Tibial artery (tissue), 4 donors: ENCODE measurements at regions not wholly inside any gene's neighbourhood (a gene's known extent, or its start where the extent isn't known, plus 50 kb on each side); places are given as distances from the start of the nearest gene placed in this dataset.
"Not testable (repeated sequence)": the region's sequence is repeated elsewhere in the genome, so short reads cannot be mapped to it uniquely, and the experiment has no call there.

Experiments
- DNase-seq, 2 donors: peaks; one replicate each; pipeline ENCODE4 v3.0.0-alpha.2; 2019
- H3K27ac ChIP-seq, 2 donors: fragments of 200-600 bp; sonication (generic) in 1 of 2; 1 replicate in 1 of 2; 2 replicates in 1 of 2; pipeline ENCODE4 v1.5.1; 2018 to 2019; ENCODE audit warnings: mild to moderate bottlenecking in 1 of 2
- H3K27me3 ChIP-seq, 2 donors: fragments of 200-600 bp; sonication (generic) in 1 of 2; one replicate each; pipeline versions ENCODE4 v1.5.1 to v1.6.0; 2016 to 2019
- H3K36me3 ChIP-seq, 3 donors: fragments of 200-600 bp; sonication (generic) in 2 of 3; one replicate each; pipeline ENCODE4 v1.5.1; 2016 to 2019; ENCODE audit warnings: mild to moderate bottlenecking in 2 of 3
- H3K4me1 ChIP-seq, 4 donors: fragments of 200-600 bp; sonication (generic) in 2 of 4; 1 replicate in 3 of 4; 2 replicates in 1 of 4; pipeline ENCODE4 v1.5.1; 2016 to 2019
- H3K4me3 ChIP-seq, 2 donors: fragments of 200-600 bp; sonication (generic) in 1 of 2; 1 replicate in 1 of 2; 2 replicates in 1 of 2; pipeline ENCODE4 v1.5.1; 2018 to 2019; ENCODE audit warnings: mild to moderate bottlenecking in 2 of 2
- H3K9me3 ChIP-seq, 3 donors: fragments of 200-600 bp; sonication (generic) in 1 of 3; one replicate each; pipeline ENCODE4 v1.5.1; 2016 to 2019
- intact Hi-C: fragments of 100-400 bp; cut with DNase I; formaldehyde crosslinking; loops from one replicate; pipeline ENCODE4 v1.15.0; 2023; ENCODE audit warnings: low total_unique reads
- TF ChIP-seq, protein P1 (sequence below), 2 experiments: fragments of 200-600 bp in 1 of 2; fragments of 450-650 bp in 1 of 2; IDR thresholded peaks; one replicate each; pipeline ENCODE4 v1.5.1; 2017 to 2019; ENCODE audit warnings: antibody characterized with exemption in 2 of 2, mild to moderate bottlenecking in 1 of 2, moderate library complexity in 1 of 2

DNA sequence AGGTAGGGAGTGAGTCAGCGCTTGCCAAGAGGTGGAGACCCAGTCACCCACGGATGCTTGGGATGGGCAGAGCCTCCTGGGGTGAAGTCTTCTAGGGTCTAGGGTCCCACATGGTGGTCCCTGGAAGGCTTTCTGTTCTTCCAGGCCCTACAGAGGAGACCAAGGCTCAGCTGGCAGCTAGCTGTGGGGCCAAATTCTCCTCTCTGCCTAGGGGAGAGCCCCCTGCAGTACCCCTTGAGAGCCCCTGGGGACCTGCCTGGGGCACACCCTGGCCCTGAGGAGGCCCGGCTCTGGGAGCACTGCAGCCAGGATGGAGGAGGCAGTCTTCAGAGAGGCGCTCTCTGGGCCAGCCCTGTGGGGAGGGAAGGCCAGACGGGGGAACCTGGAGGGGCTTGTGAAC, 128.6 kb upstream of the SMURF2 start:
- H3K4me1 ChIP-seq, H3K27ac ChIP-seq, H3K4me3 ChIP-seq, intact Hi-C loops, H3K9me3 ChIP-seq: not testable (repeated sequence)
- peak in 1 of 2 donors; percentile 17 for DNase-seq
- H3K27me3 ChIP-seq: peaks cover 0 to 14% of the 10 kb centered on the region in 2 donors
- peaks cover 50 to 85% (median 72%) of the 10 kb centered on the region in 3 donors for H3K36me3 ChIP-seq

DNA sequence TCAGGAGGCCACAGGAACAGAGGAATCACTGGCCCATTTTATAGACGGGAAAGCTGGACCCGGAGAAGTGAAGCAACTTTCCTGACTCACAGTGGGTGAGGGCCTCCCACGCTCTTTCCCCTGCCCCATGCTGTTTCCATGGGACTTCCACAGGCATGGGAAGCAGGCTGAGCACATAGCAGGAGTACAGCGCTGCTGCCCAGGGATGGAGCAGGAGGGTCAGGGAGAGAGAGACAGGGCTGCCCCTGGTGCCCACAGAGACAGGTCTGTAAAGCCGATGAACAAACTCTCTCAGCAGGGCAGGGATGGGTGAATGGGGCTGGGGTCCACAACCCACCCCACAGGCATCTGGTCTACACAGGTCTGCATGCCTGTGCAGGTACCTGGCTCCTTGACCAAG, 128.1 kb upstream of the SMURF2 start:
- peak in 1 of 2 donors; percentile 38 for DNase-seq
- H3K27ac ChIP-seq, H3K4me3 ChIP-seq, H3K9me3 ChIP-seq, intact Hi-C loops, H3K4me1 ChIP-seq: not testable (repeated sequence)
- peaks cover 0 to 18% of the 10 kb centered on the region in 2 donors for H3K27me3 ChIP-seq
- peaks cover 52 to 90% (median 77%) of the 10 kb centered on the region in 3 donors for H3K36me3 ChIP-seq

DNA sequence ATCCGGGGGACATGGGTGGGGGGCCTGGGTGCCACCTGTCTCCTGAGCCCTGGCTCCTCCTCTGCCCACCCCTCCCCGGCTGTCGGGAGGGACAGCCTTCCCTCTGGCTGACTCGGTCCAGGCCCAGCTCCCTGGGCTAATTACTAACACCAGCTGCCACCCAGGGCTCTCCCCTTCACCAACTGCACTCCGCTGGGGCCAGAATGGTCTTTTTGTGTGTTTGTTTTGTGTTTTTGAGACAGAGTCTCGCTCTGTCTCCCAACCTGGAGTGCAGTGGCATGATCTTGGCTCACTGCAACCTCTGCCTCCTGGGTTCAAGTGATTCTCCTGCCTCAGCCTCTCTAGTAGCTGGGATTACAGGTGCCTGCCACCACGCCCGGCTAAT, 126.9 kb upstream of the SMURF2 start:
- intact Hi-C loops, H3K27ac ChIP-seq, H3K4me3 ChIP-seq, H3K4me1 ChIP-seq, H3K9me3 ChIP-seq, DNase-seq: not testable (repeated sequence)
- Histone ChIP-seq H3K36me3 (peaks cover 52 to 91% (median 84%) of the 10 kb centered on the region in 3 donors), H3K27me3 (peaks cover 0 to 27% of the 10 kb centered on the region in 2 donors)

GRCh38 chr17:64788286-64789060, 126.4 kb upstream of the SMURF2 start:
- Histone ChIP-seq H3K27ac (no peak overlapping the region), H3K36me3 (peaks cover 57 to 92% (median 86%) of the 10 kb centered on the region in 3 donors), H3K4me3 (no peak overlapping the region), H3K9me3 (no peaks in the 10 kb centered on the region), H3K27me3 (peaks cover 0 to 33% of the 10 kb centered on the region in 2 donors), H3K4me1 (no peaks in the 10 kb centered on the region)
- DNase-seq: peak in 1 of 2 donors; percentile 50
- intact Hi-C loops: no loop called here
- TF ChIP-seq, protein P1, sequence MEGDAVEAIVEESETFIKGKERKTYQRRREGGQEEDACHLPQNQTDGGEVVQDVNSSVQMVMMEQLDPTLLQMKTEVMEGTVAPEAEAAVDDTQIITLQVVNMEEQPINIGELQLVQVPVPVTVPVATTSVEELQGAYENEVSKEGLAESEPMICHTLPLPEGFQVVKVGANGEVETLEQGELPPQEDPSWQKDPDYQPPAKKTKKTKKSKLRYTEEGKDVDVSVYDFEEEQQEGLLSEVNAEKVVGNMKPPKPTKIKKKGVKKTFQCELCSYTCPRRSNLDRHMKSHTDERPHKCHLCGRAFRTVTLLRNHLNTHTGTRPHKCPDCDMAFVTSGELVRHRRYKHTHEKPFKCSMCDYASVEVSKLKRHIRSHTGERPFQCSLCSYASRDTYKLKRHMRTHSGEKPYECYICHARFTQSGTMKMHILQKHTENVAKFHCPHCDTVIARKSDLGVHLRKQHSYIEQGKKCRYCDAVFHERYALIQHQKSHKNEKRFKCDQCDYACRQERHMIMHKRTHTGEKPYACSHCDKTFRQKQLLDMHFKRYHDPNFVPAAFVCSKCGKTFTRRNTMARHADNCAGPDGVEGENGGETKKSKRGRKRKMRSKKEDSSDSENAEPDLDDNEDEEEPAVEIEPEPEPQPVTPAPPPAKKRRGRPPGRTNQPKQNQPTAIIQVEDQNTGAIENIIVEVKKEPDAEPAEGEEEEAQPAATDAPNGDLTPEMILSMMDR (IDR thresholded peaks at IDR 0.05): no peak

DNA sequence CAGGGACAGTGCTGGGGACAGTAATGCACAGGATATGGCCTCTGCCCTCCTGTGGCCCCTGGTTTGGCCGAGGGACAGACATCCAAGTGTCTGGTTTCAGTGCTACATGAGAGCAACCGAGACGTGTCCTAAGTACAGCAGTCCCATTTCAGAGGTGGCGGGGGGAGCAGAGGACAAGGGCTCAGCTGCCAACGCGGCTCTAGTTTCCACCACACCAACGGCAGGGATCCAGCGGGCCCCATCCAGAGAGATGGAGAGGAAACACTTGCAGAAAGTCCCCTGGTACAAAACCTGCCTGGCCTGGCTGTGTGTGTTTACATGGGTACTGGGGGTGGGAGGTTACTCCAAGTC, 125.8 kb upstream of the SMURF2 start:
- Histone ChIP-seq H3K36me3 (peaks cover 62 to 95% (median 89%) of the 10 kb centered on the region in 3 donors), H3K4me1 (no peaks in the 10 kb centered on the region), H3K9me3 (no peaks in the 10 kb centered on the region), H3K27me3 (peaks cover 0 to 39% of the 10 kb centered on the region in 2 donors), H3K27ac (no peak overlapping the region), H3K4me3 (no peak overlapping the region)
- intact Hi-C loops: no loop called here
- DNase-seq: peak in 1 of 2 donors; percentile 58
- TF ChIP-seq, protein P1 (IDR thresholded peaks at IDR 0.05): no peak

- intact Hi-C loops: no loop called here
- Histone ChIP-seq H3K4me1 (peaks cover 0 to under 1% (median 0%) of the 10 kb centered on the region in 4 donors), H3K4me3 (no peak overlapping the region), H3K9me3 (no peaks in the 10 kb centered on the region), H3K36me3 (peaks cover 58 to 90% (median 86%) of the 10 kb centered on the region in 3 donors), H3K27ac (no peak overlapping the region), H3K27me3 (peaks cover 0 to 39% of the 10 kb centered on the region in 2 donors)
- no peak for DNase-seq
- TF ChIP-seq, protein P1 (IDR thresholded peaks at IDR 0.05): no peak
Measured at GRCh38 chr17:64787255-64787920, 125.3 kb upstream of the SMURF2 start.

GRCh38 chr17:64786337-64786736, 124.2 kb upstream of the SMURF2 start:
- Histone ChIP-seq H3K27ac (no peak overlapping the region), H3K9me3 (no peaks in the 10 kb centered on the region), H3K4me1 (peaks cover 0 to 11% (median 9%) of the 10 kb centered on the region in 4 donors), H3K27me3 (peaks cover 0 to 50% of the 10 kb centered on the region in 2 donors), H3K36me3 (peaks cover 50 to 81% (median 77%) of the 10 kb centered on the region in 3 donors), H3K4me3 (no peak overlapping the region)
- intact Hi-C loops: no loop called here
- TF ChIP-seq, protein P1 (IDR thresholded peaks at IDR 0.05): no peak
- peak in 1 of 2 donors; percentile 62 for DNase-seq
